Endothelial cell of umbilical vein (primary cell): ENCODE measurements at regions not wholly inside any gene's neighbourhood (a gene's known extent, or its start where the extent isn't known, plus 50 kb on each side); places are given as distances from the start of the nearest gene placed in this dataset.

Experiments used
- BruUV-seq: library from RNA; stranded (reverse); fragments of 400-500 nt; replicated peaks from 2 replicates; lab custom pipeline; 2021; lab: Mats Ljungman, UMichigan
- CTCF ChIA-PET: fragments of 300-600, 350-600 bp; sonication (Branson Sonifier 250); formaldehyde crosslinking; loops from one replicate; lab custom pipeline; 2021; ENCODE audit warnings: antibody characterized with exemption, inconsistent platforms; lab: Charles Lee
- POLR2A ChIA-PET: fragments of 300-600, 350-600 bp; sonication (Branson Sonifier 250); formaldehyde crosslinking; loops from one replicate; lab custom pipeline; 2021; ENCODE audit warnings: antibody characterized with exemption, inconsistent platforms; lab: Charles Lee
- DNase-seq: peaks from one replicate; pipeline ENCODE4 v3.0.0-alpha.2; 2011; ENCODE audit warnings: low read depth, low spot score
- FAIRE-seq: peaks from 2 replicates; lab custom pipeline; 2011; peaks lifted over from hg19 to GRCh38; lab: Jason Lieb, UNC
- H2AFZ ChIP-seq: 2 replicates; pipeline ENCODE4 v1.6.0; 2012; ENCODE audit warnings: low read depth, low read length, control low read depth, inconsistent platforms
- H3K27ac ChIP-seq: 2 replicates; pipeline ENCODE4 v1.5.1; 2011; ENCODE audit warnings: low read depth, mild to moderate bottlenecking, control low read depth, low read length, moderate library complexity; ENCODE audit not compliant: insufficient read depth
- H3K27me3 ChIP-seq, 2 experiments: 2 replicates each; pipeline versions ENCODE4 v1.6.0 to v1.6.1; 2011; ENCODE audit warnings: low read length in 2 of 2, mixed read lengths in 1 of 2; ENCODE audit not compliant: control insufficient read depth in 2 of 2, insufficient read depth in 2 of 2
- H3K36me3 ChIP-seq, 2 experiments: 2 replicates in 1 of 2; 3 replicates in 1 of 2; pipeline ENCODE4 v1.5.1; 2011; ENCODE audit warnings: low read length in 2 of 2, mild to moderate bottlenecking in 1 of 2, moderate library complexity in 1 of 2; ENCODE audit not compliant: control insufficient read depth in 2 of 2, insufficient read depth in 2 of 2; ENCODE audit errors: extremely low read depth in 1 of 2
- H3K4me1 ChIP-seq: 3 replicates; pipeline ENCODE4 v1.5.1; 2011; ENCODE audit warnings: mild to moderate bottlenecking, low read length; ENCODE audit not compliant: control insufficient read depth, insufficient read depth; ENCODE audit errors: extremely low read depth
- H3K4me2 ChIP-seq: 2 replicates; pipeline ENCODE4 v1.6.1; 2011; ENCODE audit warnings: low read length, control low read depth, mixed read lengths; ENCODE audit not compliant: insufficient read depth
- H3K4me3 ChIP-seq, 3 experiments: fragments of 200-600 bp in 1 of 3; sonication (generic), shearing (Covaris generic) in 1 of 3; replicated peaks in 1 of 3; 2 replicates each; pipeline ENCODE4 v1.5.1; 2011 to 2016; ENCODE audit warnings: control low read depth in 3 of 3, low read length in 3 of 3, mild to moderate bottlenecking in 2 of 3, inconsistent platforms in 1 of 3, low read depth in 1 of 3, moderate library complexity in 1 of 3; ENCODE audit not compliant: insufficient read depth in 1 of 3
- H3K79me2 ChIP-seq: 2 replicates; pipeline ENCODE4 v1.6.0; 2012; ENCODE audit warnings: low read length, inconsistent platforms; ENCODE audit not compliant: control insufficient read depth, insufficient read depth
- H3K9ac ChIP-seq: replicated peaks from 2 replicates; pipeline ENCODE3; 2011; ENCODE audit warnings: low read length, control low read depth; ENCODE audit not compliant: insufficient read depth; ENCODE audit errors: extremely low read depth
- H3K9me1 ChIP-seq: replicated peaks from 3 replicates; pipeline ENCODE4 v1.6.0; 2011; ENCODE audit warnings: mild to moderate bottlenecking, low read length; ENCODE audit not compliant: control insufficient read depth, insufficient read depth; ENCODE audit errors: extremely low read depth
- H3K9me3 ChIP-seq: replicated peaks from 2 replicates; pipeline ENCODE4 v1.5.1; 2012; ENCODE audit warnings: low read length, inconsistent platforms; ENCODE audit not compliant: control insufficient read depth, insufficient read depth
- H4K20me1 ChIP-seq: replicated peaks from 2 replicates; pipeline ENCODE3; 2011; ENCODE audit warnings: mild to moderate bottlenecking, low read length; ENCODE audit not compliant: control insufficient read depth, insufficient read depth; ENCODE audit errors: extremely low read depth
- EZH2 ChIP-seq: IDR thresholded peaks from 2 replicates; pipeline ENCODE4 v1.6.1; 2012; ENCODE audit warnings: borderline replicate concordance, low read depth, mild to moderate bottlenecking, moderate library complexity, low read length, inconsistent platforms; ENCODE audit not compliant: severe bottlenecking
- FOS ChIP-seq: IDR thresholded peaks from 2 replicates; pipeline ENCODE4 v1.6.1; 2011; ENCODE audit warnings: mild to moderate bottlenecking, low read length, moderate library complexity, borderline replicate concordance; ENCODE audit not compliant: insufficient read depth
- GATA2 ChIP-seq: IDR thresholded peaks from 2 replicates; pipeline ENCODE4 v1.7.0; 2011; ENCODE audit warnings: low read depth, mild to moderate bottlenecking, moderate library complexity, mixed read lengths, low read length; ENCODE audit not compliant: insufficient read length, insufficient read depth
- JUN ChIP-seq: IDR thresholded peaks from 2 replicates; pipeline ENCODE4 v1.6.1; 2011; ENCODE audit warnings: borderline replicate concordance, low read depth; ENCODE audit not compliant: insufficient read length, insufficient read depth
- MYC ChIP-seq: IDR thresholded peaks from one replicate; pipeline ENCODE4 v1.6.1; 2011; ENCODE audit warnings: mild to moderate bottlenecking, low read depth, low read length
- POLR2A ChIP-seq: IDR thresholded peaks from 2 replicates; pipeline ENCODE4 v1.6.1; 2012; ENCODE audit warnings: low read depth, mild to moderate bottlenecking, control low read depth, low read length
- POLR2AphosphoS5 ChIP-seq: IDR thresholded peaks from 2 replicates; pipeline ENCODE4 v1.6.1; 2012; ENCODE audit warnings: low read depth, mild to moderate bottlenecking, control low read depth, low read length, moderate library complexity; ENCODE audit not compliant: insufficient read depth
- dilution Hi-C: fragments of 300-500 bp; cut with MboI; formaldehyde crosslinking; loops from one replicate; pipeline ENCODE4 v1.15.0; 2019; ENCODE audit warnings: low sequenced_read_pairs; ENCODE audit not compliant: extremely low pct_ligation_motif_present
- intact Hi-C: fragments of 100-400 bp; cut with micrococcal nuclease; formaldehyde crosslinking; loops from one replicate; pipeline ENCODE4 v1.10.0; 2022
- TF ChIP-seq, protein P1 (sequence below), 2 donors: IDR thresholded peaks; 1 replicate in 1 of 2; 2 replicates in 1 of 2; pipeline ENCODE4 v1.5.1; 2011; ENCODE audit warnings: low read length in 2 of 2, mild to moderate bottlenecking in 2 of 2, moderate library complexity in 2 of 2, control low read depth in 1 of 2, inconsistent platforms in 1 of 2, low read depth in 1 of 2; ENCODE audit not compliant: insufficient read depth in 1 of 2; ENCODE audit errors: extremely low read depth in 1 of 2
- TF ChIP-seq, protein P2 (sequence below): IDR thresholded peaks from 2 replicates; pipeline ENCODE4 v1.6.1; 2011; ENCODE audit not compliant: insufficient read depth, insufficient read length

- no peak for FAIRE-seq
- H2AFZ ChIP-seq: no peak overlapping the region
Measured at GRCh38 chr18:78693429-78693828, 286.2 kb upstream of the SALL3 start.

More at GRCh38 chr18:78693429-78693828, 286.2 kb upstream of the SALL3 start:
- H3K4me1 ChIP-seq: no peaks in the 10 kb centered on the region
- TF ChIP-seq POLR2A: no peak
- TF ChIP-seq, protein P1, sequence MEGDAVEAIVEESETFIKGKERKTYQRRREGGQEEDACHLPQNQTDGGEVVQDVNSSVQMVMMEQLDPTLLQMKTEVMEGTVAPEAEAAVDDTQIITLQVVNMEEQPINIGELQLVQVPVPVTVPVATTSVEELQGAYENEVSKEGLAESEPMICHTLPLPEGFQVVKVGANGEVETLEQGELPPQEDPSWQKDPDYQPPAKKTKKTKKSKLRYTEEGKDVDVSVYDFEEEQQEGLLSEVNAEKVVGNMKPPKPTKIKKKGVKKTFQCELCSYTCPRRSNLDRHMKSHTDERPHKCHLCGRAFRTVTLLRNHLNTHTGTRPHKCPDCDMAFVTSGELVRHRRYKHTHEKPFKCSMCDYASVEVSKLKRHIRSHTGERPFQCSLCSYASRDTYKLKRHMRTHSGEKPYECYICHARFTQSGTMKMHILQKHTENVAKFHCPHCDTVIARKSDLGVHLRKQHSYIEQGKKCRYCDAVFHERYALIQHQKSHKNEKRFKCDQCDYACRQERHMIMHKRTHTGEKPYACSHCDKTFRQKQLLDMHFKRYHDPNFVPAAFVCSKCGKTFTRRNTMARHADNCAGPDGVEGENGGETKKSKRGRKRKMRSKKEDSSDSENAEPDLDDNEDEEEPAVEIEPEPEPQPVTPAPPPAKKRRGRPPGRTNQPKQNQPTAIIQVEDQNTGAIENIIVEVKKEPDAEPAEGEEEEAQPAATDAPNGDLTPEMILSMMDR (IDR thresholded peaks at IDR 0.05; ENCODE audit: extremely low read depth in 1 of 2, insufficient read depth in 1 of 2, low read depth in 1 of 2, low read length in 2 of 2): no peak
- TF ChIP-seq, protein P2, sequence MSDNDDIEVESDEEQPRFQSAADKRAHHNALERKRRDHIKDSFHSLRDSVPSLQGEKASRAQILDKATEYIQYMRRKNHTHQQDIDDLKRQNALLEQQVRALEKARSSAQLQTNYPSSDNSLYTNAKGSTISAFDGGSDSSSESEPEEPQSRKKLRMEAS: no peak
- no peak for TF ChIP-seq EZH2
- TF ChIP-seq FOS: no peak
- TF ChIP-seq POLR2AphosphoS5: no peak
- TF ChIP-seq MYC: no peak
- no peak for TF ChIP-seq GATA2
- TF ChIP-seq JUN: no peak
- H3K4me2 ChIP-seq: no peak overlapping the region
- no TSS peak for BruUV-seq
- H3K27ac ChIP-seq: no peak overlapping the region
- ChIA-PET CTCF (no interaction called here), POLR2A (no interaction called here)
- no peak overlapping the region for H3K9ac ChIP-seq
- no peak overlapping the region for H3K4me3 ChIP-seq
- DNase-seq: no peak
- no peaks in the 10 kb centered on the region for H3K27me3 ChIP-seq
- intact Hi-C loops (no loop called here), dilution Hi-C loops (no loop called here)
- no peaks in the 10 kb centered on the region for H4K20me1 ChIP-seq
- no peaks in the 10 kb centered on the region for H3K36me3 ChIP-seq
- H3K9me1 ChIP-seq: no peaks in the 10 kb centered on the region
- no peaks in the 10 kb centered on the region for H3K79me2 ChIP-seq
- peaks cover 6% of the 10 kb centered on the region for H3K9me3 ChIP-seq
